Activated T-helper 2 cell treated with anti-CD3 and anti-CD28 coated beads, Interferon-gamma antibody, Interleukin-2, Interleukin-4, amounts not matched to agents 10 μg/mL and 5 μg/mL and 100 μg/mL, durations not matched to agents 14 hours and 24 hours and 36 hours (primary cell): ENCODE measurements at regions not wholly inside any gene's neighbourhood (a gene's known extent, or its start where the extent isn't known, plus 50 kb on each side); places are given as distances from the start of the nearest gene placed in this dataset.

Experiments
- DNase-seq: peaks from one replicate; pipeline ENCODE4 v3.0.0; 2021; ENCODE audit warnings: low spot score
- H3K27ac Mint-ChIP-seq: one replicate; pipeline ENCODE4 v1.8.0; 2021; ENCODE audit warnings: mixed read lengths
- H3K27me3 Mint-ChIP-seq: one replicate; pipeline ENCODE4 v1.8.0; 2021; ENCODE audit warnings: low read depth, mixed read lengths
- H3K36me3 Mint-ChIP-seq: one replicate; pipeline ENCODE4 v1.8.0; 2021; ENCODE audit warnings: low read depth, mixed read lengths
- H3K4me1 Mint-ChIP-seq: one replicate; pipeline ENCODE4 v1.8.0; 2021; ENCODE audit warnings: low read depth, mixed read lengths
- H3K4me3 Mint-ChIP-seq: one replicate; pipeline ENCODE4 v1.8.0; 2021; ENCODE audit warnings: low read depth, mild to moderate bottlenecking, moderate library complexity, mixed read lengths
- H3K9me3 Mint-ChIP-seq: one replicate; pipeline ENCODE4 v1.8.0; 2021; ENCODE audit warnings: mixed read lengths
- intact Hi-C: fragments of 100-400 bp; cut with micrococcal nuclease; formaldehyde crosslinking; loops from one replicate; pipeline ENCODE4 v1.15.1; 2023

DNA sequence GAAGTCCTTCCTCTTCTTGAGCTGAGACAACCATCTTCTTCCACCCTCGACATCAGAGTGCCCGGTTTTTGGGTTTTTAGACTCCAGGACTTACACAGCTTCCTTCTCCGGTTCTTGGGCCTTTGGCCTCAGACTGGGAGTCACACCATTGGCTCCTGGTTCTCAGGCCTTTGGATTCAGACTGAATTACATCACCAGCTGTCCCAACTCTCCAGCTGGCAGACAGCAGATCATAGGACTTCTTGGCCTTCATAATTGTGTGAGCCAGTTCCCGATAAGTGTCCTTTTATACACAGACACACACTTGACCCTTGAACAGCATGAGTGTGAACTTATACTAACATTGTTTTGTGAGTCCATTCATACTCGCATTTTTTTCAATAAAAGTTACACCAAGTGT is 166.0 kb upstream of the UBL3 start:
- no peak overlapping the region for H3K27ac Mint-ChIP-seq
- H3K36me3 Mint-ChIP-seq = no peaks in the 10 kb centered on the region
- H3K27me3 Mint-ChIP-seq = peaks cover 23% of the 10 kb centered on the region
- no peak overlapping the region for H3K4me3 Mint-ChIP-seq
- no peaks in the 10 kb centered on the region for H3K9me3 Mint-ChIP-seq
- intact Hi-C loops = no loop called here
- DNase-seq = no peak
- H3K4me1 Mint-ChIP-seq = peaks cover 5% of the 10 kb centered on the region

DNA sequence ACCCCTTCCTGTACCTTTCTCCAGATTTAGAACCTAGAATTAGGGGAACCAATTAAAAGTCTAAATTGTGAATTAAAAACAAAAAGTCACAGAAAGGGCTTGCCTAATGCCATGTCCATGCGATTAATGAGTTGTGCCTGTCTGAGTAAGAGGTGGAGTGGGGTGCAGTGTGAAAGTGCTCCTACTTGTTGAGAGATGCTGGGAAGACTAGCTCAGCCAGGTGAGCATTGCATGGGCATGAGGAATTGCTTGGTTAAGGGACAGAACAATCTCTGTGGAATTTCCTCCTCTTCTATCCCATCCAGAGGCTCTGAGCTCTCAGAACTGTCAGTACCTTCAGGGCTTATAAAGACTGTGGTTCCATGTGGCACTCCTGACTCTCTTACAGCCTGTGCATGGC is 159.0 kb upstream of the UBL3 start:
- Mint-ChIP-seq H3K4me3 (no peak overlapping the region), H3K36me3 (no peaks in the 10 kb centered on the region), H3K27ac (no peak overlapping the region), H3K9me3 (no peaks in the 10 kb centered on the region), H3K4me1 (peaks cover 22% of the 10 kb centered on the region), H3K27me3 (peaks cover 24% of the 10 kb centered on the region)
- no peak for DNase-seq
- intact Hi-C loops = no loop called here

DNA sequence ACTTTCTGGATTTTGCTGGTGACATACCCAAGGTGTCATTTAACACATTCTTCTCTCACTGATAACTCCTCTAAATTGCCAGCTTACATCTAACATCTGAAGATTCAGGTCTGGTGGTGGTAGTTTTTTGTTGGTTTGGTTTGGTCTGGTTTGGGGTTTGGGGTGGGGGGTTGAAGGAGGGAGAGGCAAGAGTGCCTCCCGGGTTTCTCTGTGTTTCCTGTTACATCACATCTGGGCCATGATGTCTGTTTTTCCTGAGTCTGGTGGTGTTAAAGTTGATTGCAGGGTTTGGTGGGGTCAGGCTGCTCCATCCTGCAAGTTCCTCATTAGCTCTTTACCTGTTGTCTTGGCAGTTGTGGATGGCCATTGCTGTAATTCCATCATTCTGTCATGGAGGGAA is 155.8 kb upstream of the UBL3 start:
- intact Hi-C loops = no loop called here
- H3K36me3 Mint-ChIP-seq = no peaks in the 10 kb centered on the region
- H3K4me1 Mint-ChIP-seq = peaks cover 33% of the 10 kb centered on the region
- H3K4me3 Mint-ChIP-seq = no peak overlapping the region
- no peak for DNase-seq
- no peaks in the 10 kb centered on the region for H3K9me3 Mint-ChIP-seq
- no peak overlapping the region for H3K27ac Mint-ChIP-seq
- H3K27me3 Mint-ChIP-seq = peaks cover 19% of the 10 kb centered on the region

DNA sequence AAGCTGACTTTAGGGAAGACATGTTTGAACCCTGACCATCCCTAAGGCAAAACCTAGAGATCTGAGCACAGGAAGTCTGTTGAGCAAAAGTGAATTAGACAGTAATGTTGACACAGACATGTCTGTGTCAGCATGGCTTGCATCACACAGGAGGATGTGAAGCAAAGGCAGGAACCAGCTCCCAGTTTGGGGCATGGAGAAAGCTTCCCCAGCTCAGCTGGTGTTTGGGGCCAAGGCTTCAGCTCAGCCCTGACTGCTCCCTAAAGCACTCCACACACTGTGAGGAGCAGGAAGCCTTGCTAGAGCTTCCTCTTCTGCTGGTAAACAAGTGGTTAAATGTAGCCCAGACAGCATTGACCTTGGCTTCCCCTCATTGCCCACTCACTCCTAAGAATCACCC is 153.8 kb upstream of the UBL3 start:
- intact Hi-C loops = loop anchor here (5.0 kb wide), 1 partner anchor 43 kb away; no protein-coding TSS in a partner anchor
- Mint-ChIP-seq H3K36me3 (no peaks in the 10 kb centered on the region), H3K4me1 (peaks cover 33% of the 10 kb centered on the region), H3K9me3 (no peaks in the 10 kb centered on the region), H3K27me3 (peaks cover 5% of the 10 kb centered on the region), H3K4me3 (no peak overlapping the region), H3K27ac (no peak overlapping the region)
- no peak for DNase-seq

DNA sequence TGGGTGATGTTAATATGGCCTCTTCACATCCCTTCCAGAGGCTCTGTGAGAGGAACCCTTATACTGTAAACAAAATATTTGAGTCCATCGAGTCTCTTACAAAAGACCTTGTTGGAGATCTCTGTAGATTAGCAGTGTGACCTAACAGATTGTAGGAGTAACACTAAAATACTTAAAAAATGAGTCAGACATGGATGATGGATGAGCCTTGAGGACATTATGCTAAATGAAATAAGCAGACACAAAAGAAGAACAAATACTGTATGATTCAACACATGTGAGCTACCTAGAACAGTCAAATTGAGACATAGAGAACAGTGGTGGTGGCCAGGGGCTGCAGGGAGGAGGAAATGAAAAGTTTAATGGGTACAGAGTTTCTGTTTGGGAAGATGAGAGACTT is 152.2 kb upstream of the UBL3 start:
- no peak for DNase-seq
- intact Hi-C loops = loop anchor here (5.0 kb wide), 1 partner anchor 45 kb away; no protein-coding TSS in a partner anchor

DNA sequence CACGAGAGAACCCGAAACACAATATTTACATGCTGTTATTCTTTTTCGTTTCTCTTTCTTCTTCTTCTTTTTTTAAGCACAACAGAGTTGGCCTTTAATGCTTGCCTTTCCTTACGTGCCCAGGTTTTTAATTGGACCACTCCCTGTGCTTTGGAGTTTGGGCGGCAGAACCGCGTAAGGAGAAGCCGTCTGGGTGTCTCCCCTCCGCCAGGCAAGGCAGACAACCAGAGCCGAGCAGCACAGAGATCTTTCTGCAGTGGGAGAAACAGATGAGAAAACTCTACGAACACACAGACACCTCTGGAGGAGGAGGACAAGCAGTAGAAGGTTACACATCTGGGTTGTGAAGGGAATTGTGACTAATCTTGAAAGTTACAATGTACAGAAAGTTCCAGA is 150.0 kb upstream of the UBL3 start:
- Mint-ChIP-seq H3K4me1 (peaks cover 22% of the 10 kb centered on the region), H3K36me3 (no peaks in the 10 kb centered on the region), H3K9me3 (no peaks in the 10 kb centered on the region), H3K27ac (no peak overlapping the region), H3K27me3 (no peaks in the 10 kb centered on the region), H3K4me3 (no peak overlapping the region)
- intact Hi-C loops = loop anchor here (5.0 kb wide), 1 partner anchor 47 kb away; no protein-coding TSS in a partner anchor
- DNase-seq = no peak

More for the DNA sequence above, 152.2 kb upstream of the UBL3 start:
- Mint-ChIP-seq H3K27me3 (no peaks in the 10 kb centered on the region), H3K27ac (no peak overlapping the region), H3K4me1 (peaks cover 33% of the 10 kb centered on the region), H3K36me3 (no peaks in the 10 kb centered on the region), H3K4me3 (no peak overlapping the region), H3K9me3 (no peaks in the 10 kb centered on the region)

DNA sequence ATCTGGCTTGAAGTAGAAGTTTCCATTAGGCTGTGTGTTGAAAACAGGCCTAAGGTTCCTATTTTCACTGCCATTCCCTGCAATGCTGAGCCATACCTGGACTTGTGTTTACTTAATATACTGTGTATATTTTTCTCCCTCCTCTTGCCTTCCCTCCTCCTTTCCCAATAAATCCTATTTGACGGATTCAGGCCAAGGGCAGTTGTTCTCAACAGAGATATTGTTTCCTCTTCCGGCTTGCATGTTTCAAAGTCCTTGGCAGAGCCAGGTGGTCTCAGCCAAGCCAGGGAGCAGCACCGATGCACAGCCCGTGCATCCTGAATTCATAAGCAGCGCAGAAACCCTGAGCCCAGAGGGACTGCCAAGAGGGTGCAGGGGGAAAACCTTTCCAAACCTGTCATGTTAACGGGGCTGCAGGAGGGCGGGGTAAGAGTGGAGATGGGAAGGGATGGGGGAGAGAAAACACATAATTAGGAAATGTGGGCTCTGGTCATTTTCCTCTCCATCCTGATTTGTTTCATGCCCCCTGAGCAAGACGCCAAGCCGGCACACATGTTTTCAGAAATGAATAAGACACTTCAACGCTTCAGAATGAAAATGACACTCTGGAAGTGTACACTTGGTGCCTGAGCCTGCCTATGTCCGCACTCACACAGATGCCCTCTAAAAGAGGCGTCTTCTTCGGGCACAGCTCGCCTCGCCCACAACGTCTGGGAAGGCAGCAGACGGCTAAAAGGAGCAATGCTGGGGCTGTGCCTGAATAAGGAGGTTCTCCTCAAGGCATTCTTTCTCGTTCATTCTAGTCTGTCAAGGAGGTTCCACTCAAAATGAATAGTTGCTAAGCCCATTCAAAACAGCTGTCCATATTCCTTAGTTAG is 149.3 kb upstream of the UBL3 start:
- Mint-ChIP-seq H3K36me3 (no peaks in the 10 kb centered on the region), H3K9me3 (no peaks in the 10 kb centered on the region), H3K4me3 (no peak overlapping the region), H3K27ac (no peak overlapping the region), H3K4me1 (peaks cover 15% of the 10 kb centered on the region), H3K27me3 (no peaks in the 10 kb centered on the region)
- intact Hi-C loops = loop anchor here (5.0 kb wide), 1 partner anchor 48 kb away; no protein-coding TSS in a partner anchor
- no peak for DNase-seq

DNA sequence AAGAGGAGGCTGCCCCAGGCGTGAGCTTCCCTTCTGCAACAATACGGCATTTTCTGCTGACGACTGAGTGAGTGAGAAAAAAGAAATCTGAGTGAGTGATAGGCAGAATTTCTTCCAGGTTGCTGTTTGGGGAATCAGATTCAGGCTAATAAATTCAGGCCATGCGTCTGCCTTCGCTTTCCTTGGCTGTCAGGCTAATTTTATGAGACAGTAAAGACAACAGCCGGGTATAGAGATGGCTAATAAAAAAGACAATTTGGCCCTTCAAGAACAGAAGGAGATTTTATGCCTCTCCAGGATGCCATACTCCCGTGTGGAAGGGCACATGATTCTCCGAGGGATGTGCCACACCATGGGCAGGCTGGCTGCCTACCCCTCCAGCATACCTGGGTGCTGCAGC is 145.9 kb upstream of the UBL3 start:
- H3K4me1 Mint-ChIP-seq = no peaks in the 10 kb centered on the region
- no peaks in the 10 kb centered on the region for H3K36me3 Mint-ChIP-seq
- no peak for DNase-seq
- no peaks in the 10 kb centered on the region for H3K9me3 Mint-ChIP-seq
- no peak overlapping the region for H3K27ac Mint-ChIP-seq
- H3K27me3 Mint-ChIP-seq = no peaks in the 10 kb centered on the region
- no peak overlapping the region for H3K4me3 Mint-ChIP-seq
- intact Hi-C loops = no loop called here

DNA sequence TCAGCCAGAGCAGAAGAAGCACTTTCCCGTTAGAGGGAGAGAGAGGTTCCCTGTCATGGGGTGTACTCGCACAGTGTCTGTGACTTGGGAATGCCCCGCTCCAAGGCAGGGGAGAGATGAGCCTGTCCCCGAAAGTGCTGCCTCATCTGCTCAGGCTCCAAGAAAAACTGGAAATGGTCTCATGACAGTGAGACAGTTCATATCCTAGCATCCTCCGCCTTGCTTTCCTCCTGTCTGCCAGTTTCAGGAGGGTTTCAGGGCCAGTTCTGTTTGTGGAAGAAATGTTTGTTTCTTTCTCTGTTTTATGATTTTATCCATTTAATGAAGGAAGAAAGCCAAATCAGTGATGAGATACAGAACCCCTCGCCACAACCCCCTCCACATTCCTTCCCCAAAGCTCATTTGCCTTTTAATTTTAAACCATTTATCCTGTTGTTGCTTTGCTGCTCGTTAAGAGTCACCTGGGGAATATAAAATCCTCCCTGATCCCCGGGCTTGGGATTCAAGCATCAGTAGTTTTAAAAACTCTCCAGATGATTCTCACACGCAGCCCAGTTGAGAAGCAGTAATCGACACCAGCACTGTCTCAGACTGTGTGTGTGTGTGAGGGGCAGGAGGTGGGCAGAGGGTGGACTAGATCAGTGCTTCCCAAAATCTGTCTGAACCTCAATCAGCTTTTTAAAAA is 144.6 kb upstream of the UBL3 start:
- no peaks in the 10 kb centered on the region for H3K4me1 Mint-ChIP-seq
- intact Hi-C loops = no loop called here
- no peaks in the 10 kb centered on the region for H3K36me3 Mint-ChIP-seq
- H3K27ac Mint-ChIP-seq = no peak overlapping the region
- H3K9me3 Mint-ChIP-seq = no peaks in the 10 kb centered on the region
- no peak for DNase-seq
- H3K27me3 Mint-ChIP-seq = no peaks in the 10 kb centered on the region
- H3K4me3 Mint-ChIP-seq = no peak overlapping the region

DNA sequence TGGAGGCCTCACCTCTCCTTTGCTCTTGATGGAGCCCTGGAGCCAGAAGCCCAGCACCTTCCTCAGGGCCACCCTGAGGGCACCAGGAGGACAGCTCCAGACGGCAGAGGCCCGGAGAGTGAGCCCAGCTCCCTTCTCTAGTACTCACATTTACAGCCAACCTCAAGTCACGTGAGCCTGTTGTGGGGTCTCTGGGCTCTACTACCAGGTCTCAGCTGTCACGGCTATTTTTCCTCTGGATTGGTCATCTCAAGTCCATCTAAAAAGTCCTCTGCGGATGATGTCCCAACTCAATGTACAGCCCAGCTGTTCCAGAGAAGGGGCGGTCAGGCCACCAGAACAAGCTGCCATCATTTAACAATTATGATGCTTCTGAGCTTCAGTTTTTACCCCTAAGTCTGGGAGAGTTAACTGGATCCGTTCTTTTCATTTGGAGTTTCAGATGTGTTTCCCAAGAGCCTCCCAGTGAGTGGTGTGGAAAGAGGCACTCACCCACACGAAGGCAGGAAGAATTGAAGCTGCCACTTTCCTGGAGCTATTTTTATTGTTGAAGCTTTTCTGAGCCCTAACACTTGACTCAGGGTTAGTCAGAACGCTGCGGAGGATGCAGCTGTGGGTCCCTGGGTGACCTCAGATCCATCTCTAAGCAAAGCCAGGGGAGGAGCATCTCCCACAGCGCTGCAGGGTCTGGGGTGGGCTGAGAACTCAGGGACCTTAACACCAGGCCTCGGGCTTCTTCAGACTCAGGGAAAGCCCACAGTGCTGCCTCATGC is 143.5 kb upstream of the UBL3 start:
- intact Hi-C loops = no loop called here
- H3K4me1 Mint-ChIP-seq = no peaks in the 10 kb centered on the region
- DNase-seq = no peak
- H3K27me3 Mint-ChIP-seq = no peaks in the 10 kb centered on the region
- H3K36me3 Mint-ChIP-seq = no peaks in the 10 kb centered on the region
- no peaks in the 10 kb centered on the region for H3K9me3 Mint-ChIP-seq
- H3K4me3 Mint-ChIP-seq = no peak overlapping the region
- H3K27ac Mint-ChIP-seq = no peak overlapping the region

DNA sequence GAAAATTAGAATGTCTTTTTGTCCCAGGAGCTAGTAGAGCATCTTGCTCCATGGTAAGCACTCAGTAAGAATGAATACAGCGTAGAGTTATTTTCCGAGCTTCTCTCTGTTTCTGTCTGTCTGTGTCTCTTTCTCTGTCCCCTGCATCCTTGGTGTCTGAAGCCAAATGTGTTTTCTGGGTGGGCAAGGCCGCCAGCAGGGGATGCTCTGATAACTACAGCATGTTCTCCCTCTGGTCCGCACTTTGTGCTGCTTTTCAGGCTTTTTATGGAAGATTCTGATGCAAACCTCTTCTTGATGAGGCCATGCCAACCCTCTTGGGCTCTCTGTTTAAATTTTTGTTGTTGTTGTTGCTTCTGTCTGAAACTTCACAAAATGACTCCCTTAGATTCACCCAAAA is 142.8 kb upstream of the UBL3 start:
- no peaks in the 10 kb centered on the region for H3K27me3 Mint-ChIP-seq
- H3K36me3 Mint-ChIP-seq = no peaks in the 10 kb centered on the region
- intact Hi-C loops = no loop called here
- DNase-seq = no peak
- H3K27ac Mint-ChIP-seq = no peak overlapping the region
- peaks cover 1% of the 10 kb centered on the region for H3K9me3 Mint-ChIP-seq
- H3K4me3 Mint-ChIP-seq = no peak overlapping the region
- no peaks in the 10 kb centered on the region for H3K4me1 Mint-ChIP-seq

DNA sequence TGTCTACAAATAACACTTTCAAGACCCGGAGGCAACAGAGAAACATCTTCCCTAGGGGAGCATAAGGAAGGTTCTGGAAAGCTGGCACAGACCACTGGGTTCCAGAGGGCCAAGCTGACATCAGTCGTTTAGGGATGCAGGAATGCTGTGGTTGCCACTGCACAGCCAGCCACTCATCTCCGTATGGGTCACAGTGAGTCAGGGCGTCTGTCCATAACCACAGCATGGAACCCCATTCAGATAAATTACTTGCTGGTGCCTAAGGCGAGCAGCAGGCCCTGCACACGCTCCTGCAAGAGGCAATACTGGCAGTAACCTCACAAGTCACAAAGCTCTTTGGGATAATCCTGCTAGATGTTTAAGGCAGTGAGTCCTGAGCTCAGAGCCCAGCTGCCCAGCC is 140.9 kb upstream of the UBL3 start:
- no peak for DNase-seq
- H3K36me3 Mint-ChIP-seq = peaks cover 10% of the 10 kb centered on the region
- peaks cover 16% of the 10 kb centered on the region for H3K9me3 Mint-ChIP-seq
- intact Hi-C loops = no loop called here
- H3K4me1 Mint-ChIP-seq = no peaks in the 10 kb centered on the region
- H3K27me3 Mint-ChIP-seq = peaks cover 3% of the 10 kb centered on the region
- no peak overlapping the region for H3K27ac Mint-ChIP-seq
- H3K4me3 Mint-ChIP-seq = no peak overlapping the region

DNA sequence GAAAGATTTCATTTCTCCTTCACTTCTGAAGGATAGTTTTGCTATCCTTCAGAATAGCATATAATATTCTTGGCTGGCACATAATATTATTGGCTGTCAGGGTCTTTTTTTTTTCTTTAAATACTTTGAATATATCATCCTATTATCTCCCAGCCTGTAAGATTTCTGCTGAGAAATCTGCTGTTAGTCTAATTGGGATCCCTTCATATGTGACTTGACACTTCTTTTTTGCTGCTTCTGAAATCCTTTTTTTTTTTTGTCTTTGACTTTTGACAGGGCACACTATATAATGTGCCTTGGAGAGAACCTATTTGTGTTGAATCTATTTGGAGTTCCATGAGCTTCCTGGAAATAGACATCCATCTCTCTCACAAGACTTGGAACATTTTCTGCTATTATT is 136.9 kb upstream of the UBL3 start:
- Mint-ChIP-seq H3K27ac (no peak overlapping the region), H3K4me3 (no peak overlapping the region), H3K4me1 (no peaks in the 10 kb centered on the region), H3K36me3 (peaks cover 10% of the 10 kb centered on the region), H3K27me3 (peaks cover 30% of the 10 kb centered on the region), H3K9me3 (peaks cover 27% of the 10 kb centered on the region)
- DNase-seq = no peak
- intact Hi-C loops = no loop called here
